Endothelial cell of umbilical vein (primary cell): ENCODE measurements at regions not wholly inside any gene's neighbourhood (a gene's known extent, or its start where the extent isn't known, plus 50 kb on each side); places are given as distances from the start of the nearest gene placed in this dataset.

Experiments used
- BruUV-seq: library from RNA; stranded (reverse); fragments of 400-500 nt; replicated peaks from 2 replicates; lab custom pipeline; 2021; lab: Mats Ljungman, UMichigan
- CTCF ChIA-PET: fragments of 300-600, 350-600 bp; sonication (Branson Sonifier 250); formaldehyde crosslinking; loops from one replicate; lab custom pipeline; 2021; ENCODE audit warnings: antibody characterized with exemption, inconsistent platforms; lab: Charles Lee
- POLR2A ChIA-PET: fragments of 300-600, 350-600 bp; sonication (Branson Sonifier 250); formaldehyde crosslinking; loops from one replicate; lab custom pipeline; 2021; ENCODE audit warnings: antibody characterized with exemption, inconsistent platforms; lab: Charles Lee
- DNase-seq: peaks from one replicate; pipeline ENCODE4 v3.0.0-alpha.2; 2011; ENCODE audit warnings: low read depth, low spot score
- FAIRE-seq: peaks from 2 replicates; lab custom pipeline; 2011; peaks lifted over from hg19 to GRCh38; lab: Jason Lieb, UNC
- H2AFZ ChIP-seq: 2 replicates; pipeline ENCODE4 v1.6.0; 2012; ENCODE audit warnings: low read depth, low read length, control low read depth, inconsistent platforms
- H3K27ac ChIP-seq: 2 replicates; pipeline ENCODE4 v1.5.1; 2011; ENCODE audit warnings: low read depth, mild to moderate bottlenecking, control low read depth, low read length, moderate library complexity; ENCODE audit not compliant: insufficient read depth
- H3K27me3 ChIP-seq, 2 experiments: 2 replicates each; pipeline versions ENCODE4 v1.6.0 to v1.6.1; 2011; ENCODE audit warnings: low read length in 2 of 2, mixed read lengths in 1 of 2; ENCODE audit not compliant: control insufficient read depth in 2 of 2, insufficient read depth in 2 of 2
- H3K36me3 ChIP-seq, 2 experiments: 2 replicates in 1 of 2; 3 replicates in 1 of 2; pipeline ENCODE4 v1.5.1; 2011; ENCODE audit warnings: low read length in 2 of 2, mild to moderate bottlenecking in 1 of 2, moderate library complexity in 1 of 2; ENCODE audit not compliant: control insufficient read depth in 2 of 2, insufficient read depth in 2 of 2; ENCODE audit errors: extremely low read depth in 1 of 2
- H3K4me1 ChIP-seq: 3 replicates; pipeline ENCODE4 v1.5.1; 2011; ENCODE audit warnings: mild to moderate bottlenecking, low read length; ENCODE audit not compliant: control insufficient read depth, insufficient read depth; ENCODE audit errors: extremely low read depth
- H3K4me2 ChIP-seq: 2 replicates; pipeline ENCODE4 v1.6.1; 2011; ENCODE audit warnings: low read length, control low read depth, mixed read lengths; ENCODE audit not compliant: insufficient read depth
- H3K4me3 ChIP-seq, 3 experiments: fragments of 200-600 bp in 1 of 3; sonication (generic), shearing (Covaris generic) in 1 of 3; replicated peaks in 1 of 3; 2 replicates each; pipeline ENCODE4 v1.5.1; 2011 to 2016; ENCODE audit warnings: control low read depth in 3 of 3, low read length in 3 of 3, mild to moderate bottlenecking in 2 of 3, inconsistent platforms in 1 of 3, low read depth in 1 of 3, moderate library complexity in 1 of 3; ENCODE audit not compliant: insufficient read depth in 1 of 3
- H3K79me2 ChIP-seq: 2 replicates; pipeline ENCODE4 v1.6.0; 2012; ENCODE audit warnings: low read length, inconsistent platforms; ENCODE audit not compliant: control insufficient read depth, insufficient read depth
- H3K9ac ChIP-seq: replicated peaks from 2 replicates; pipeline ENCODE3; 2011; ENCODE audit warnings: low read length, control low read depth; ENCODE audit not compliant: insufficient read depth; ENCODE audit errors: extremely low read depth
- H3K9me1 ChIP-seq: replicated peaks from 3 replicates; pipeline ENCODE4 v1.6.0; 2011; ENCODE audit warnings: mild to moderate bottlenecking, low read length; ENCODE audit not compliant: control insufficient read depth, insufficient read depth; ENCODE audit errors: extremely low read depth
- H3K9me3 ChIP-seq: replicated peaks from 2 replicates; pipeline ENCODE4 v1.5.1; 2012; ENCODE audit warnings: low read length, inconsistent platforms; ENCODE audit not compliant: control insufficient read depth, insufficient read depth
- H4K20me1 ChIP-seq: replicated peaks from 2 replicates; pipeline ENCODE3; 2011; ENCODE audit warnings: mild to moderate bottlenecking, low read length; ENCODE audit not compliant: control insufficient read depth, insufficient read depth; ENCODE audit errors: extremely low read depth
- CTCF ChIP-seq, 2 donors: IDR thresholded peaks; 1 replicate in 1 of 2; 2 replicates in 1 of 2; pipeline ENCODE4 v1.5.1; 2011; ENCODE audit warnings: low read length in 2 of 2, mild to moderate bottlenecking in 2 of 2, moderate library complexity in 2 of 2, control low read depth in 1 of 2, inconsistent platforms in 1 of 2, low read depth in 1 of 2; ENCODE audit not compliant: insufficient read depth in 1 of 2; ENCODE audit errors: extremely low read depth in 1 of 2
- EZH2 ChIP-seq: IDR thresholded peaks from 2 replicates; pipeline ENCODE4 v1.6.1; 2012; ENCODE audit warnings: borderline replicate concordance, low read depth, mild to moderate bottlenecking, moderate library complexity, low read length, inconsistent platforms; ENCODE audit not compliant: severe bottlenecking
- FOS ChIP-seq: IDR thresholded peaks from 2 replicates; pipeline ENCODE4 v1.6.1; 2011; ENCODE audit warnings: mild to moderate bottlenecking, low read length, moderate library complexity, borderline replicate concordance; ENCODE audit not compliant: insufficient read depth
- GATA2 ChIP-seq: IDR thresholded peaks from 2 replicates; pipeline ENCODE4 v1.7.0; 2011; ENCODE audit warnings: low read depth, mild to moderate bottlenecking, moderate library complexity, mixed read lengths, low read length; ENCODE audit not compliant: insufficient read length, insufficient read depth
- JUN ChIP-seq: IDR thresholded peaks from 2 replicates; pipeline ENCODE4 v1.6.1; 2011; ENCODE audit warnings: borderline replicate concordance, low read depth; ENCODE audit not compliant: insufficient read length, insufficient read depth
- MAX ChIP-seq: IDR thresholded peaks from 2 replicates; pipeline ENCODE4 v1.6.1; 2011; ENCODE audit not compliant: insufficient read depth, insufficient read length
- POLR2A ChIP-seq: IDR thresholded peaks from 2 replicates; pipeline ENCODE4 v1.6.1; 2012; ENCODE audit warnings: low read depth, mild to moderate bottlenecking, control low read depth, low read length
- POLR2AphosphoS5 ChIP-seq: IDR thresholded peaks from 2 replicates; pipeline ENCODE4 v1.6.1; 2012; ENCODE audit warnings: low read depth, mild to moderate bottlenecking, control low read depth, low read length, moderate library complexity; ENCODE audit not compliant: insufficient read depth
- dilution Hi-C: fragments of 300-500 bp; cut with MboI; formaldehyde crosslinking; loops from one replicate; pipeline ENCODE4 v1.15.0; 2019; ENCODE audit warnings: low sequenced_read_pairs; ENCODE audit not compliant: extremely low pct_ligation_motif_present
- intact Hi-C: fragments of 100-400 bp; cut with micrococcal nuclease; formaldehyde crosslinking; loops from one replicate; pipeline ENCODE4 v1.10.0; 2022

- Histone ChIP-seq H2AFZ (no peak overlapping the region), H4K20me1 (no peaks in the 10 kb centered on the region), H3K4me3 (no peak overlapping the region), H3K36me3 (no peaks in the 10 kb centered on the region), H3K27ac (no peak overlapping the region), H3K27me3 (no peaks in the 10 kb centered on the region), H3K9me3 (peaks cover 2% of the 10 kb centered on the region), H3K9me1 (no peaks in the 10 kb centered on the region), H3K4me1 (no peaks in the 10 kb centered on the region), H3K9ac (no peak overlapping the region), H3K4me2 (no peak overlapping the region), H3K79me2 (no peaks in the 10 kb centered on the region)
- ChIA-PET POLR2A (no interaction called here), CTCF (no interaction called here)
- BruUV-seq = no TSS peak
- TF ChIP-seq JUN (no peak), POLR2A (no peak), EZH2 (no peak), POLR2AphosphoS5 (no peak), CTCF (IDR thresholded peaks at IDR 0.05; ENCODE audit: extremely low read depth in 1 of 2, insufficient read depth in 1 of 2, low read depth in 1 of 2, low read length in 2 of 2) (no peak), FOS (no peak), MAX (no peak)
- FAIRE-seq (no peak), DNase-seq (no peak)
- intact Hi-C loops = no loop called here
- dilution Hi-C loops = no loop called here
These were observed 541.6 kb upstream of the PFKP start for GRCh38 chr10:2525781-2526180.

GRCh38 chr10:2519139-2519538 is 548.2 kb upstream of the PFKP start:
- DNase-seq = no peak
- Histone ChIP-seq H3K79me2 (no peaks in the 10 kb centered on the region), H3K9me3 (peaks cover 5% of the 10 kb centered on the region), H2AFZ (no peak overlapping the region), H3K9me1 (no peaks in the 10 kb centered on the region), H3K4me1 (no peaks in the 10 kb centered on the region), H4K20me1 (no peaks in the 10 kb centered on the region), H3K36me3 (no peaks in the 10 kb centered on the region), H3K9ac (no peak overlapping the region), H3K4me3 (no peak overlapping the region), H3K27me3 (no peaks in the 10 kb centered on the region), H3K27ac (no peak overlapping the region), H3K4me2 (no peak overlapping the region)
- no TSS peak for BruUV-seq
- CTCF ChIA-PET = no interaction called here
- POLR2A ChIA-PET = no interaction called here
- intact Hi-C loops (no loop called here), dilution Hi-C loops (no loop called here)
- TF ChIP-seq EZH2 (no peak), CTCF (IDR thresholded peaks at IDR 0.05; ENCODE audit: extremely low read depth in 1 of 2, insufficient read depth in 1 of 2, low read depth in 1 of 2, low read length in 2 of 2) (no peak), MAX (no peak), GATA2 (no peak)
- no peak for FAIRE-seq
